HFF-Myc (cell line): ENCODE measurements at regions not wholly inside any gene's neighbourhood (a gene's known extent, or its start where the extent isn't known, plus 50 kb on each side); places are given as distances from the start of the nearest gene placed in this dataset.

Source experiments
- DNase-seq: peaks from one replicate; pipeline ENCODE4 v3.0.0-alpha.2; 2011; ENCODE audit warnings: low read depth; ENCODE audit errors: extremely low read depth
- H3K4me3 ChIP-seq: replicated peaks from 2 replicates; pipeline ENCODE4 v1.5.1; 2011; ENCODE audit warnings: low read depth, mild to moderate bottlenecking, control low read depth, low read length
- CTCF ChIP-seq: IDR thresholded peaks from 2 replicates; pipeline ENCODE4 v1.5.1; 2012; ENCODE audit warnings: mild to moderate bottlenecking, low read depth, low read length, control low read depth; ENCODE audit errors: missing control alignments

GRCh38 chr18:76136701-76137100 is 358.3 kb downstream of the ZNF516 start:
- TF ChIP-seq CTCF = no peak
- no peak overlapping the region for H3K4me3 ChIP-seq

GRCh38 chr18:76134628-76135027 is 360.4 kb downstream of the ZNF516 start:
- DNase-seq = no peak
- no peak overlapping the region for H3K4me3 ChIP-seq

More at GRCh38 chr18:76136701-76137100, 358.3 kb downstream of the ZNF516 start:
- no peak for DNase-seq

GRCh38 chr18:76133873-76134272 is 361.2 kb downstream of the ZNF516 start:
- no peak for TF ChIP-seq CTCF
- H3K4me3 ChIP-seq = no peak overlapping the region
- DNase-seq = no peak

More at GRCh38 chr18:76134628-76135027, 360.4 kb downstream of the ZNF516 start:
- no peak for TF ChIP-seq CTCF

GRCh38 chr18:76131738-76132137 is 363.3 kb downstream of the ZNF516 start:
- no peak for TF ChIP-seq CTCF
- H3K4me3 ChIP-seq = no peak overlapping the region
- DNase-seq = no peak

- no peak for TF ChIP-seq CTCF
- no peak for DNase-seq
- no peak overlapping the region for H3K4me3 ChIP-seq
Observed at GRCh38 chr18:76130845-76131244, 364.2 kb downstream of the ZNF516 start.

GRCh38 chr18:76126327-76126726 is 368.7 kb downstream of the ZNF516 start:
- TF ChIP-seq CTCF = no peak
- H3K4me3 ChIP-seq = no peak overlapping the region
- DNase-seq = no peak

- H3K4me3 ChIP-seq = no peak overlapping the region
- DNase-seq = no peak
- no peak for TF ChIP-seq CTCF
Observed at GRCh38 chr18:76121011-76121410, 374.0 kb downstream of the ZNF516 start.
